GM03348 (cell line): ENCODE measurements at regions not wholly inside any gene's neighbourhood (a gene's known extent, or its start where the extent isn't known, plus 50 kb on each side); places are given as distances from the start of the nearest gene placed in this dataset.

Source experiments
- DNase-seq: peaks from one replicate; pipeline ENCODE4 v3.0.0; 2012; ENCODE audit warnings: low spot score

DNA sequence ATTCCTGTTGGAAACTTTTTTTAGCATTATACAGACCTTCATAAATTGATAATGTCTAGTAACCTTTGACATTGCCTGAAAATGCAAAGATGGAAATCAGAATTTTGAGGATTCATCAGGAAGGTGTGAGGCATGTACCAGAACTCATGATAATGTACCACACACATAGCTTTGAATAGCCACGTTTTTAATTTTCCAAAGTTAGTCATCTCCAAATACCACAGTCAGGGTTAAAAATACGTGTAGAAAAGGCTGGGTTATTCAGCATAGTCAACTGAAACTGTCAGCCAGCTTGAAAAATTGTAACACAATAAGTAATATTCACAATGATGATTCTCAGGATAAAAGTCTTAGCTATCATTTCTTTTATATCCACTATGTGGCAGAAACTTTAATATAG is 102.0 kb upstream of the THRB start:
- DNase-seq = no peak

- peak; percentile 16 for DNase-seq
These were observed 104.2 kb upstream of the THRB start for GRCh38 chr3:24598695-24599470.

- no peak for DNase-seq
These were observed 106.7 kb upstream of the THRB start for GRCh38 chr3:24601066-24601939.

- no peak for DNase-seq
These were observed 109.6 kb upstream of the THRB start for GRCh38 chr3:24604215-24604614.

- DNase-seq = no peak
These were observed 110.9 kb upstream of the THRB start for GRCh38 chr3:24605511-24606028.

- DNase-seq = no peak
These were observed 112.6 kb upstream of the THRB start for GRCh38 chr3:24607281-24607680.

- peak; percentile 32 for DNase-seq
These were observed 114.2 kb upstream of the THRB start for GRCh38 chr3:24608701-24609390.

DNA sequence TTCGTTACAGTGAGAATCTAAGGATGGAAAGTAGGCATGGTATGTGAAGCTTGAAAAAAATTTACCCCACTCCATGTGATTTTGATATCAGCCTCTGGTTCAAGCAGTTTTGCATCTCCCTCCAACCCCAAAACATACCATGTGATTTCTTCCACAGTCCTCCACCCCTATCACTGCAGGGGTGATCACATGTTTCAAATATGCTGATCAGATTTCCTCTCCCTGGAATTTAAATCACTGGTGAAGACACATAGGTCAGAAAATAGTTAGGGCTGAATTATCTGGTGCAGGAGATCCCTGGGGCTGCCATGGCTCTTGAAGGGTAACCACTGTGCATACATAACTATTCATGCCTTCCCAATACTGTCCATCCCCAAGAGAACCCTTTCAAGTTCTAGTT is 119.7 kb upstream of the THRB start:
- no peak for DNase-seq

- DNase-seq = no peak
These were observed 120.5 kb upstream of the THRB start for GRCh38 chr3:24615177-24615576.

DNA sequence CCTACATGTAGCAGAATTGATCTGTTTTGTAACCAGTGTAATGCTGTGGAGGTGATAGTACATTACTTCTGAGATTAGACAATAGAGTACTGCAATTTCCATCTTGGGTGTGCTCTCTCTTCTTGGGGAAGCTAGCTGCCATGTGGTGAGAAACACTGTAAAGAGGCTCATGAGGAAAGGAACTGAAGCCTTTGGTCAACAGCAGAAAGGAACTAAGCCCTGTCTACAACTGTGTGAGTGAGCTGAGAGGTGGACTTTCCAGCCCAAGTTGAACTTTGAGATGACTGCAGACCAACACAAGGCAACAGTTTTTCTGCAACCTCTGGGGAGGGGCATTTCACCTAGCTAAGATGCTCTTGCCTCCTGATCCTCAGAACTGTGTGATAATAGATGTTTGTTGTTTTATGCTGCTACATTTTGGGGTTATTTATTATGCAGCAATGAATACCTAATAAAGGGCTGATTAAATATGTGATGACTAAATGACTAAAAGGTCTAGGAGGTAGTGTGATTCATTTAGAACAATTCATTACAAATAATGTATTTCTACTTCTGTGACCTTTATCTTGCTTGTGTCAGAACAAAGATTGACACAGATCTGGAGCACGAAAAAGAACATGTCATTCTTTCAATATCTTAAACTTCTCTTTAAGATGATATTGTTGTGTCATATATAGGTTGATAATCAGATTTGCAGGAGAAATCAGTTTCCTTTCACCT is 121.6 kb upstream of the THRB start:
- no peak for DNase-seq

DNA sequence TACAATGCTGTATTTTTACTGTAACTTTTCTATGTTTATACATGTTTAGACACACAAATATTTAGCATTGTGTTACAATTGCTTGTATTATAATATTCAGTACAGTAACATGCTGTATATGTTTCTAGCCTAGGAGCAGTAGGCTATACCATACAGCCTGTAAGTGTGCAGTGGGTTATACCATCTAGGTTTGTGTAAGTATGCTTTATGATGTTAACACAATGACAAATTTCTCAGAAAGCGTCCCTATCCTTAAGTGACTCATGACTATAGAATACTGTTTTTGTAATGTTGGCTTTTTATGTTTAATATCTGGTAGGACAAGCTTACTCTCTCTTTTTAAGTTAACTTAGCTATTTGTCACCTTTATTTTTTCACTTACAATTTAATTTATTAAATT is 127.5 kb upstream of the THRB start:
- no peak for DNase-seq

- DNase-seq = no peak
These were observed 128.1 kb upstream of the THRB start for GRCh38 chr3:24622696-24623225.

- no peak for DNase-seq
These were observed 129.0 kb upstream of the THRB start for GRCh38 chr3:24623657-24624056.

GRCh38 chr3:24624938-24625681 is 130.5 kb upstream of the THRB start:
- DNase-seq = no peak

- DNase-seq = no peak
These were observed 134.0 kb upstream of the THRB start for GRCh38 chr3:24628523-24629258.

- DNase-seq = no peak
These were observed 136.8 kb upstream of the THRB start for GRCh38 chr3:24631481-24631880.

DNA sequence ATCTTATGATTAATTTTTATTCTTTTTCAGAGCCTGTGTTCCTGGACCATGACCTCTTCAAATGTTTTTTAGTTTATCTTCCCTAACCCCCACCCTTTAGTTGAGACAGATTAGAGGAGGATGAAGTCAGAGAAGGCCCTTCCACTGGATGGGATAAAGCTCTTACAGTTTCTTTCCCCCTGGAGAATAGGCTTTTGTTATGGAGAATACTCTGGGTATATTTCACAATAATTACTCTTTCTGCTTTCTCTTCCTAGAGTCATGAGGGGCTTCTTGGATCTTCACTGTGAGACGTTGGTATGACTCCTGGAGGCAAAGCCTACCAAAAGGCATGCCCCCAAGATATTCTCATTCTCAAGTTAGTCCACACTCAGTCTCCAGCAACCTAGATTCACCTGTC is 144.4 kb upstream of the THRB start:
- DNase-seq = no peak

- DNase-seq = no peak
These were observed 145.1 kb upstream of the THRB start for GRCh38 chr3:24639481-24640329.

DNA sequence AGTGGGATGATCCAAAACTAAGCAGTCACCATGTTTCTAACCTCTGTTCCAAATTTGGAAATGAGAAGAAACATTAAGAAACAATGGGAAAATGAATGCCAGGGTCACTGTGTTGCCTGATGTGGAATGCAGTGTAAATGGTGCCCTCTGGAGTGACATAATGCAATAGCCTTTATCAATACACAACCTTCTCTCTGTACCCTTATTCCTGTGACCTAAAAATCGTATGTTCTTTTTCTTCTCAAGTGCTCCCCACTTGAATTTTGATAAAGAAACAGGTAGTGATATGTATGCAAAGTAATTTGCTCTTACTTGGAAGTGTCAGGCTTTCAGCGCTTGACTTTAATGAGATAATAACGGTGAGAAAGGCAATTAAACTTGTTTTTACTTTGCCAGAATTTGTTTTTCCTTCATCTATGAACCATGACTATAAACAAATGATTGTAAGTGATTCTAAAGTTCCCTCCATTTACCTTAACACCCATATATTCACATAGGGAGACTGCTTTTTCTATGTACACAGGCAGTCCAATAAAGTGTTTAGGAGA is 145.8 kb upstream of the THRB start:
- peak; percentile 61 for DNase-seq
